Chondrocyte (in vitro differentiated cells): ENCODE measurements at regions not wholly inside any gene's neighbourhood (a gene's known extent, or its start where the extent isn't known, plus 50 kb on each side); places are given as distances from the start of the nearest gene placed in this dataset.

Experiments used
- DNase-seq: peaks from one replicate; pipeline ENCODE4 v3.0.0; 2021; ENCODE audit warnings: mixed read lengths, low spot score
- H3K27ac Mint-ChIP-seq: one replicate; pipeline ENCODE4 v1.8.0; 2021; ENCODE audit warnings: mild to moderate bottlenecking, moderate library complexity, mixed read lengths; ENCODE audit not compliant: unreplicated experiment
- H3K27me3 Mint-ChIP-seq: 2 replicates; pipeline ENCODE4 v1.8.0; 2021; ENCODE audit warnings: low read depth, mixed read lengths
- H3K36me3 Mint-ChIP-seq: 2 replicates; pipeline ENCODE4 v1.8.0; 2021; ENCODE audit warnings: low read depth, mixed read lengths
- H3K4me1 Mint-ChIP-seq: 2 replicates; pipeline ENCODE4 v1.8.0; 2021; ENCODE audit warnings: low read depth, mild to moderate bottlenecking, mixed read lengths
- H3K4me3 Mint-ChIP-seq: one replicate; pipeline ENCODE4 v1.8.0; 2021; ENCODE audit warnings: mild to moderate bottlenecking, moderate library complexity, mixed read lengths; ENCODE audit not compliant: unreplicated experiment
- H3K9me3 Mint-ChIP-seq: 2 replicates; pipeline ENCODE4 v1.8.0; 2021; ENCODE audit warnings: low read depth, mixed read lengths
- CTCF ChIP-seq: fragments of 200-600 bp; sonication (generic); IDR thresholded peaks from 2 replicates; pipeline ENCODE4 v1.5.0; 2021; ENCODE audit warnings: antibody characterized with exemption, mild to moderate bottlenecking, moderate library complexity

- Mint-ChIP-seq H3K9me3 (no peaks in the 10 kb centered on the region), H3K27ac (no peak overlapping the region), H3K27me3 (no peaks in the 10 kb centered on the region), H3K36me3 (no peaks in the 10 kb centered on the region), H3K4me3 (no peak overlapping the region), H3K4me1 (no peaks in the 10 kb centered on the region)
- TF ChIP-seq CTCF: no peak
- DNase-seq: peak; percentile 87
Measured at GRCh38 chr22:48587236-48587865, 1240.3 kb downstream of the BRD1 start.

GRCh38 chr22:48586799-48587185 is 1240.9 kb downstream of the BRD1 start:
- H3K27ac Mint-ChIP-seq: no peak overlapping the region
- no peaks in the 10 kb centered on the region for H3K4me1 Mint-ChIP-seq
- no peaks in the 10 kb centered on the region for H3K27me3 Mint-ChIP-seq
- DNase-seq: peak; percentile 86
- H3K4me3 Mint-ChIP-seq: no peak overlapping the region
- H3K9me3 Mint-ChIP-seq: no peaks in the 10 kb centered on the region
- no peaks in the 10 kb centered on the region for H3K36me3 Mint-ChIP-seq
- TF ChIP-seq CTCF: no peak

DNA sequence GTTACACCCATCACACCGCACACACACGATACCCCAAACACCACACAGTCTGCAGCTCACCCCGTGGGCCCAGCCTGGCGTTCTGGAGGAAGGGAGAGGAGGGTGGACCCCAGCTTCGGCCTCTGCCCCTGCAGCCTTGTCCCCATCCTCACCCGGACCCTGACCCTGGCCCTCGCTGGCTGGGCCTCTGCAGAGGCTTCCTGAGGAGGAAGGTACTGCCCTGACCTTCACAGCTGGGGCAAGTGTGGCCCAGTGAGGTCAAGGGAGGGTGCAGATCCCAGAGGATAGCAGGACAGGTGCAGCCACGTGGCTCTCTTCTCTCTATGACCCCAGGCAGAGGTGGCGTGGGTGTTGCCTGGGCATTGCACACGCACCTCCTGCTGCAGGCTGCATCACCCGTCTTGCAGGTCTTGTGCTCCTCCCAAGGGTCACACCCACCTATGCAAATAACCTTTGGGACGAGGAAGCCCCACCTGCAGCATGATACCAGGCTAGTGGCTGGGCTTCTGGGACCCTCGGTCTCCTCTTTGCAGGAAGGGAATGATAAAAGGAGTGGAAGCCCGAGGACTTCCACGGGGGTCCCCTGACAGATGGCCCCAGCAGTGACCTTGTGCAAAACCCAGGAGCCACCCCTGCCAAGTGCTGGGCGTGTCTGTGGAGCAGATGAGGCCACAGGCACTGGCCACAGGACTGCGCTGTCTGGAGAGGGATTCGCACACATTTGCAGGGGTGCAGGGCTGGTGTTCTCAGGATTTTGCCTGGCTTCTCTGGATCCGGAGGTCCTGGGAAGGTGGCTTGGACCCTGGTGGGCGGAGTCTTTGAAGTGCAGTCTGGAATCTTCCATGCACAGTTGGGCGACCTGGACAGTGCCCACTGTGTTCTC is 1241.5 kb downstream of the BRD1 start:
- Mint-ChIP-seq H3K27ac (no peak overlapping the region), H3K9me3 (no peaks in the 10 kb centered on the region), H3K27me3 (no peaks in the 10 kb centered on the region), H3K36me3 (no peaks in the 10 kb centered on the region), H3K4me3 (no peak overlapping the region), H3K4me1 (no peaks in the 10 kb centered on the region)
- TF ChIP-seq CTCF: no peak
- DNase-seq: peak; percentile 87

DNA sequence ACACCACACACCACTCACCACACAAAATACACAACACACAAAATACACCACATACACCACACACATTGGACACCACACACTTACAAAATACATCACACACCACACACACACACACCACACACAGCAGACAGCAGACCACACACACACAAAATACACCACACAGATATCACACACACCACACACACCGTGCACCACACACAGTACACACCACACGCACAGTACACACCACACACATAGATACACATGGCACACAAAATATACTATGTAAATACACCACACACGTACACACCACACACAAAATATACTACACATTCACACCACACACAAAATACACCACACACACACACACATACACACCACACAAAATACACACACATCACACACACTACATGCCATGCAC is 1243.5 kb downstream of the BRD1 start:
- Mint-ChIP-seq H3K27ac (no peak overlapping the region), H3K36me3 (no peaks in the 10 kb centered on the region)

More for the DNA sequence above, 1243.5 kb downstream of the BRD1 start:
- Mint-ChIP-seq H3K4me3 (no peak overlapping the region), H3K4me1 (peaks cover 8% of the 10 kb centered on the region), H3K27me3 (no peaks in the 10 kb centered on the region), H3K9me3 (no peaks in the 10 kb centered on the region)
- no peak for TF ChIP-seq CTCF
- DNase-seq: peak; percentile 8
